Epithelial cell of proximal tubule (primary cell): ENCODE measurements at regions not wholly inside any gene's neighbourhood (a gene's known extent, or its start where the extent isn't known, plus 50 kb on each side); places are given as distances from the start of the nearest gene placed in this dataset.
"Not testable (repeated sequence)": the region's sequence is repeated elsewhere in the genome, so short reads cannot be mapped to it uniquely, and the experiment has no call there.

Experiments used
- DNase-seq: peaks from one replicate; pipeline ENCODE4 v3.0.0-alpha.2; 2011; ENCODE audit warnings: low read depth
- H3K4me3 ChIP-seq: 2 replicates; pipeline ENCODE4 v1.5.1; 2011; ENCODE audit warnings: low read depth, mild to moderate bottlenecking, low read length
- TF ChIP-seq, protein P1 (sequence below): conservative IDR thresholded peaks from 2 replicates; pipeline ENCODE4 v1.5.1; 2012; ENCODE audit warnings: low read depth, mild to moderate bottlenecking, low read length

DNA sequence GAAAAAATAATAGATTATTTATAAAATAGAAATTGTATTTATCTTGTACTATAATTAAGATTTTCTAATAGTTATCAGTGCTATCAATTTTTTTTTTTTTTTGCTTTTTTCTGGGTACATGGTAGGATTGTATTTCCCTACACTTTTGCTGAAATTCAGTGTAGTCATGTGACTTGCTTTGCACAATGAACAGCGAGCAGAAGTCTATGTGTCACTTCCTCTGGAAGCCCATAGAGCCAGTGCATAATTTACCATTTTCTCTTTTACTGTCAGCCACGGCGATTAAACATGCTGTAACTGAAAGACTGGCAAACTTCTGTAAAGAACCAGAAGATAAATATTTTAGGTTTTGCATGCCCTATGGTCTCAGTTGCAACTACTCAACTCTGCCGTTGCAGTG lies 80.8 kb upstream of the PPP1R12A start:
- DNase-seq: no peak
- TF ChIP-seq, protein P1, sequence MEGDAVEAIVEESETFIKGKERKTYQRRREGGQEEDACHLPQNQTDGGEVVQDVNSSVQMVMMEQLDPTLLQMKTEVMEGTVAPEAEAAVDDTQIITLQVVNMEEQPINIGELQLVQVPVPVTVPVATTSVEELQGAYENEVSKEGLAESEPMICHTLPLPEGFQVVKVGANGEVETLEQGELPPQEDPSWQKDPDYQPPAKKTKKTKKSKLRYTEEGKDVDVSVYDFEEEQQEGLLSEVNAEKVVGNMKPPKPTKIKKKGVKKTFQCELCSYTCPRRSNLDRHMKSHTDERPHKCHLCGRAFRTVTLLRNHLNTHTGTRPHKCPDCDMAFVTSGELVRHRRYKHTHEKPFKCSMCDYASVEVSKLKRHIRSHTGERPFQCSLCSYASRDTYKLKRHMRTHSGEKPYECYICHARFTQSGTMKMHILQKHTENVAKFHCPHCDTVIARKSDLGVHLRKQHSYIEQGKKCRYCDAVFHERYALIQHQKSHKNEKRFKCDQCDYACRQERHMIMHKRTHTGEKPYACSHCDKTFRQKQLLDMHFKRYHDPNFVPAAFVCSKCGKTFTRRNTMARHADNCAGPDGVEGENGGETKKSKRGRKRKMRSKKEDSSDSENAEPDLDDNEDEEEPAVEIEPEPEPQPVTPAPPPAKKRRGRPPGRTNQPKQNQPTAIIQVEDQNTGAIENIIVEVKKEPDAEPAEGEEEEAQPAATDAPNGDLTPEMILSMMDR: no peak
- H3K4me3 ChIP-seq: no peak overlapping the region

DNA sequence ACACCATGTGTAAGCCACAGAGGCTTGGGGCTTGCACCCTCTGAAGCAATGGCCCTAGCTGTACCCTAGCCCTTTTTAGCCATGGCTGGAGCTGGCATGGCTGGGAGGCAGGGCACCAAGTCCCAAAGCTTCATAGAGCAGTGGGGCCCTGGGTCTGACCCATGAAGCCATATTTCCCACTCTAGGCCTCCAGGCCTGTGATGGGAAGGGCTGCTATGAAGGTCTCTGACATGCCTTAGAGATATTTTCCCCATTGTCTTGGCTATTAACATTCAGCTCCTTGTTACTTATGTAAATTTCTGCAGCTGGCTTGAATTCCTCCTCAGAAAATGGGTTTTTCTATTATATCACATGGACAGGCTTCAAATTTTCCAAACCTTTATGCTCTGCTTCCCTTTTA lies 68.8 kb upstream of the PPP1R12A start:
- not testable (repeated sequence) for H3K4me3 ChIP-seq, DNase-seq

DNA sequence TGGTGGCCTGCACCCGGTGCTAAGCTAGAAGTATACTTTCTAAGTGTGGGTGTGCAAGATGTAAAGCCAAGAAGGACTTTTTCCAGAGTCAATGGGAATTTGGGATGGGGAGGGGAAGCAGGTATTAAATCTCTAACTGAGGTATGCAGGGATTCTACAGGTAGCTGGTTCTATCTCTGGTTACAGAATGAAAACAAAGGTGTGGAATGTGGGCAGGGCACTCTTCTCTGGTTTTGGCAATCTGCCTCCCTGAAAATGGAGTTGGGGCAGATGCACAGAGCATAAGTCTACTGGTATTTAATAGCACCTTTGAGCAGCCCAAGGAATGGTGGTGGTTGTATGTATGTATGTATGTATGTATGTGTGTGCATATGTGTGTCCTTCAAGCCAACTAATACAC lies 66.7 kb upstream of the PPP1R12A start:
- no peak overlapping the region for H3K4me3 ChIP-seq
- TF ChIP-seq, protein P1: no peak
- DNase-seq: no peak

DNA sequence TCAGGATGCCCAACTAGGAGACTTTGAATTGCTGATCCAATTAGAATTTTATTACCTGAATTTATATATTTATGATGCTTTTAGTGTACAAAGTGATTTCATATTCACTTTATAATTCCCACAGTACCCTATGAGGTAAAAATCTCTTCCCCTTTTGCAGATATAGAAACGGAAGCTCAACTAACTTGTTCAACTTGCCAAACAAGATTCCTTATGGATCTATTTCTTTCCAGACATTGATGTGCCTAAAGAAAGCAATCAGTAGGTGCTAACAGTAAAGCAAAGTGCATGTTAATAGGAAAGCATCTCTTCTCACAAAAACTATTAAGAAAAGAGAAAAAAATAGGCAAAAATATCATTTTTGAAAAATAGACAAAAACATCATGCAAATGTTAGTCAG lies 65.9 kb upstream of the PPP1R12A start:
- TF ChIP-seq, protein P1: no peak

DNA sequence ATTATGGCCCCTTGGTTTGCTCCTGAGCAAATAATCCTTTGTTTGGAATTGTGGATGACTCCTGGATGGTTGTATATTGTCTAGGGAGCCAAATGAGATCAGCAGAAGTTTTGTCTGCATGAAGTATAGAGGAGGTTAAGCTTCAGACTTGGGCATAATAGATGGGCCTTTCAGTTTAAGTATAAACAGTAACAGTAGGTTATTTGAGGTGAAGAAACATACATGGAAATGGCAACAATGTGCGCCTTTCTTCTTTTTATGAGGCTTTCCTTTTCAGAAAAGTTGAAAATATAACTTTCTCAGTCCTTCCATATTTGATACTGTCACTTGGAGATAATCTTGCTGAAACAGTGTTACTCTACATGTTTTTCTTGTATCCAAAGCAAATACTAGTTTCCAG lies 63.7 kb upstream of the PPP1R12A start:
- TF ChIP-seq, protein P1: no peak

More for the DNA sequence above, 65.9 kb upstream of the PPP1R12A start:
- no peak overlapping the region for H3K4me3 ChIP-seq
- DNase-seq: no peak

DNA sequence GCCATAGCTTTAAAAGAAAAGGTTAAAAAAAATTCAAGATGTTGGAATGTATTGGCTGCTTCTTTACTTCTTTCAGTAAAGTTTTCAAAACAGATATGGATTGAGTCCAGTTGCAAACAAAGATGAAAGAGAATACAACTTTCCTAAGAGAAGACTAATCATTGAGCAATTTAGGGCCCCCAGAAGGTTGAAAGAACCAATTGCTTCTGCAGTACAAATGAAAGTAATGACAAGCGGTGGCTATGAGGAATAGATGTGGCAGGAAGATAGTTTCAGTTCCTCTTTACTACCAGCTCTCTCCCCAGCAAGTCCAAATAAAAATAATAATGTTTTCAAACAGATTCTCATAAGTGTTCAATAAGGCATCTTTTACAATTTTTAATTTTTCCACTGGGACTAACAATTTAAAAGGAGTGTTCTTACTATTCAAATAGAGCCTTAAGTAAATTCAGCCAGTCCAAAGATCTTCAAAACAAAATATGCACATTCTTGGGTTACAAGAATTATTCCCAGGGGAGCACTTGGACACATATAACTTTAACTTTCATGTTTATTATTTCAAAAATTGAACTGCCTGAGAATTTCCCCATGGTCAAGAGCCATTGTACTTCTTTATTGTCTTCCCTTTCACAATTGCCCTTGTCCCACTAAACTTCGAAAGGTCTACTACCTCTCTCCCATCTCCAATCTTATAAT lies 62.3 kb upstream of the PPP1R12A start:
- H3K4me3 ChIP-seq: no peak overlapping the region
- no peak for DNase-seq
- TF ChIP-seq, protein P1: no peak

More for the DNA sequence above, 63.7 kb upstream of the PPP1R12A start:
- no peak overlapping the region for H3K4me3 ChIP-seq
- no peak for DNase-seq

DNA sequence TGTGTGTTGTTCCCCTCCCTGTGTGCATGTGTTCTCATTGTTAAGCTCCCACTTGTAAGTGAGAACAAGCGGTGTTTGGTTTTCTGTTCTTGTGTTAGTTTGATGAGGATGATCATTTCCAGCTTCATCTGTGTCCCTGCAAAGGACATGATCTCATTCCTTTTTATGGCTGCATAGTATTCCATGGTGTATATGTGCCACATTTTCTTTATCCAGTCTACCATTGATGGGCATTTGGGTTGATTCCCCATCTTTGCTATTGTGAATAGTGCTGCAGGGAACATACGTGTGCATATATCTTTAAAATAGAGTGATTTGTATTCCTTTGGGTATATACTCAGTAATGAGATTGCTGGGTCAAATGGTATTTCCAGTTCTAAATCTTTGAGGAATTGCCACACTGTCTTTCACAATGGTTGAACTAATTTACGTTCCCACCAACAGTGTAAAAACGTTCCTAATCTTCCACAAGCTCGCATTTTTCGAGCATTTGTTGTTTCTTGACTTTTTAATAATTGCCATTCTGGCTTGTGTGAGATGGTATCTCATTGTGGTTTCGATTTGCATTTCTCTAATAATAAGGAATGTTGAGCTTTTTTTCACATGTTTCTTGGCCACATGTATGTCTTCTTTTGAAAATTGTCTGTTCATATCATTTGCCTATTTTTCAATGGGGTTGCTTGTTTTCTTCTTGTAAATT lies 60.6 kb upstream of the PPP1R12A start:
- DNase-seq, H3K4me3 ChIP-seq: not testable (repeated sequence)
